Esophagus squamous epithelium (tissue), 5 donors: ENCODE measurements at regions not wholly inside any gene's neighbourhood (a gene's known extent, or its start where the extent isn't known, plus 50 kb on each side); places are given as distances from the start of the nearest gene placed in this dataset.

Source experiments
- DNase-seq: peaks from one replicate; lab custom pipeline; 2025; lab: John Stamatoyannopoulos, UW
- H3K27ac ChIP-seq, 4 donors: fragments of 200-600 bp; sonication (generic); one replicate each; pipeline ENCODE4 v1.5.1; 2016 to 2019; ENCODE audit warnings: mild to moderate bottlenecking in 1 of 4
- H3K27me3 ChIP-seq, 4 donors: fragments of 200-600 bp; sonication (generic); 1 replicate in 3 of 4; 2 replicates in 1 of 4; pipeline versions ENCODE4 v1.5.1 to v1.6.0; 2017 to 2021; ENCODE audit warnings: antibody characterized with exemption in 1 of 4
- H3K36me3 ChIP-seq, 3 donors: fragments of 200-600 bp; sonication (generic); one replicate each; pipeline ENCODE4 v1.5.1; 2016 to 2019
- H3K4me1 ChIP-seq, 3 donors: fragments of 200-600 bp; sonication (generic); one replicate each; pipeline ENCODE4 v1.5.1; 2017 to 2019
- H3K4me3 ChIP-seq, 4 donors: fragments of 200-600 bp; sonication (generic); 1 replicate in 3 of 4; 2 replicates in 1 of 4; pipeline ENCODE4 v1.5.1; 2016 to 2019; ENCODE audit warnings: mild to moderate bottlenecking in 2 of 4, moderate library complexity in 1 of 4
- H3K9me3 ChIP-seq, 3 donors: fragments of 200-600 bp; sonication (generic); one replicate each; pipeline ENCODE4 v1.5.1; 2016 to 2019
- CTCF ChIP-seq, 6 experiments: fragments of 450-650 bp in 4 of 6; fragments of 200-600 bp in 2 of 6; sonication (generic) in 2 of 6; IDR thresholded peaks; one replicate each; pipeline ENCODE4 v1.5.1; 2016 to 2019; ENCODE audit warnings: antibody characterized with exemption in 6 of 6, mild to moderate bottlenecking in 4 of 6, moderate library complexity in 4 of 6
- POLR2A ChIP-seq, 4 donors: fragments of 450-650 bp; IDR thresholded peaks; one replicate each; pipeline ENCODE4 v1.6.1; 2017; ENCODE audit warnings: antibody characterized with exemption in 4 of 4, mild to moderate bottlenecking in 4 of 4, moderate library complexity in 3 of 4
- WGBS, 2 donors: methylation state at CpG; one replicate each; pipeline ENCODE4 v1.1.5; 2018; 5-methylcytosine and 5-hydroxymethylcytosine counted together
- intact Hi-C: fragments of 100-400 bp; cut with DNase I; formaldehyde crosslinking; loops from one replicate; pipeline ENCODE4 v1.15.0; 2022
- donor health status: DM: yes; HTN: yes; CAD: no.

- H3K27me3 ChIP-seq: peaks cover 0 to 9% (median 0%) of the 10 kb centered on the region in 4 donors
- no peaks in the 10 kb centered on the region for H3K4me1 ChIP-seq
- no peak overlapping the region for H3K4me3 ChIP-seq
- no peaks in the 10 kb centered on the region for H3K36me3 ChIP-seq
- intact Hi-C loops: no loop called here
- no peaks in the 10 kb centered on the region for H3K9me3 ChIP-seq
- DNase-seq: no peak
- TF ChIP-seq CTCF (IDR thresholded peaks at IDR 0.05): no peak
- no peak for TF ChIP-seq POLR2A (IDR thresholded peaks at IDR 0.05)
- H3K27ac ChIP-seq: no peak overlapping the region
- WGBS, 2 donors: 44 to 63% methylated on average over 3 of the region's 3 CpGs
Observed at GRCh38 chr3:18033581-18034108, 291.2 kb upstream of the TBC1D5 start.

- H3K9me3 ChIP-seq: no peaks in the 10 kb centered on the region
- 84 to 90% methylated on average over 8 of the region's 8 CpGs for WGBS, 2 donors
- H3K27me3 ChIP-seq: no peaks in the 10 kb centered on the region
- no peaks in the 10 kb centered on the region for H3K36me3 ChIP-seq
- no peak overlapping the region for H3K27ac ChIP-seq
- H3K4me1 ChIP-seq: no peaks in the 10 kb centered on the region
- TF ChIP-seq CTCF (IDR thresholded peaks at IDR 0.05) (no peak), POLR2A (IDR thresholded peaks at IDR 0.05) (no peak)
- no peak overlapping the region for H3K4me3 ChIP-seq
- DNase-seq: no peak
- intact Hi-C loops: no loop called here
Observed at GRCh38 chr3:18030371-18030870, 288.0 kb upstream of the TBC1D5 start.

DNA sequence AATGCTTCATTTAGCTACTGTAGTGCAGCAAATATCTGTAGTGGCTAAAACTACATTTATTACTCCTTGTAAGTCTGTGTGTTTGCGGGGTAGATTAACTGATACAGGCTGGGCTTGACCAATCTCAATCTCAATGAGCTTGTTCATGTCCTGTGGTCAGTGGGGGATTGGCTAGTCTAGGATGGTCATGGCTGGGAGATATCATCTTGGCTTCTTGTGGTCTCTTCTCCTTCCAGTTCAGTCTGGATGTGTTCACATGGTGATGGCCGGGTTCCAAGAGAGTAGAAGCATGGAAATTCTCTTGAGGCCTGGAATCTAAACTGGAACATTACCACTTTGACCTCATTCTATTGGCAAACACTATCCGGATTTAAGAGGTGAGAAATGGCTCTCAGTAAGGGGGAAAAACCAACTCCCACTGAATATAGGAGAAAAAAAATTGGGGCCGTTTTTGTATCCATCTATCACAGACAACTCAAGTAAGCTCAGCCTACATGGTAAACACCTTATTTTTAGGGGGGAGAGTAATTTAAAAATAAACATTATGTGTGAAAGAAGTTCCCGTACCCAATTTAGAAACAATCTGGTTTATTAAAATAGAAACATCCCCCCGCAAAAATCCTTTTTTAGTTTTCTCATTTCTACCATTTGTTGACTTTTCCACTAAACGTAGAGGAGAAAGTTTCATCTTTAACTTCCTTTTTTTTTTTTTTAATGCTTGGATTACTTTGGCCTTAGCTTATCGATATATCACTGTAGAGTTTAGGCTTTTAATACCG, 284.9 kb upstream of the TBC1D5 start:
- Histone ChIP-seq H3K36me3 (no peaks in the 10 kb centered on the region), H3K9me3 (no peaks in the 10 kb centered on the region), H3K4me1 (no peaks in the 10 kb centered on the region), H3K27ac (no peak overlapping the region), H3K27me3 (no peaks in the 10 kb centered on the region), H3K4me3 (no peak overlapping the region)
- WGBS, 2 donors: 72 to 80% methylated on average over 9 of the region's 9 CpGs
- no peak for TF ChIP-seq CTCF (IDR thresholded peaks at IDR 0.05)
- TF ChIP-seq POLR2A (IDR thresholded peaks at IDR 0.05): no peak
- intact Hi-C loops: no loop called here
- DNase-seq: no peak

DNA sequence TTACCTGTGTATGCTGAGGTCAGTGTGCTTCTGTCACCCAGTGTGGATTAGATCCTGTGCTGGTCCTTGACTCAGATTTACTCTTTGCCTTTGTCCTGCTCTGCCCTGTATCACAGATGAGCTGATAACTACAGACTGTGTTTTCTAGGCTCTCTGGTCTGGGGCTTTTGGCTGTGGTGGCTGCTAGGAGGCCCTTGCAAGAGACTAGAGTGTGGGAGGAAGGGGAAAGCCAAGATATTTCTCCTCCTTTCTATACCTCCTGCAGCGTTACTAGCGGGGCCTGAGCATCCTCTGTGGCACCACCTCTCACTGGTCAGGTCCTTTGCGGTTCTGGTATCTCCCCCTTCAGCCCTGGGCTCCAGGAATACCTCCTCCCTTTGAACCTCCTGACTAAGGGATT, 282.3 kb upstream of the TBC1D5 start:
- no peak for TF ChIP-seq CTCF (IDR thresholded peaks at IDR 0.05)
- TF ChIP-seq POLR2A (IDR thresholded peaks at IDR 0.05): no peak
- Histone ChIP-seq H3K27me3 (peaks cover 0 to 8% (median 0%) of the 10 kb centered on the region in 4 donors), H3K36me3 (no peaks in the 10 kb centered on the region), H3K4me3 (no peak overlapping the region), H3K27ac (no peak overlapping the region), H3K9me3 (no peaks in the 10 kb centered on the region), H3K4me1 (no peaks in the 10 kb centered on the region)
- intact Hi-C loops: no loop called here
- 70 to 88% methylated on average over 3 of the region's 3 CpGs for WGBS, 2 donors
- no peak for DNase-seq

- no peaks in the 10 kb centered on the region for H3K9me3 ChIP-seq
- no peaks in the 10 kb centered on the region for H3K4me1 ChIP-seq
- DNase-seq: no peak
- H3K36me3 ChIP-seq: no peaks in the 10 kb centered on the region
- no peak for TF ChIP-seq POLR2A (IDR thresholded peaks at IDR 0.05)
- no peak for TF ChIP-seq CTCF (IDR thresholded peaks at IDR 0.05)
- no peak overlapping the region for H3K27ac ChIP-seq
- intact Hi-C loops: no loop called here
- no peak overlapping the region for H3K4me3 ChIP-seq
- peaks cover 0 to 9% (median 1%) of the 10 kb centered on the region in 4 donors for H3K27me3 ChIP-seq
- WGBS, 2 donors: 69 to 70% methylated on average over 4 of the region's 4 CpGs
Observed at GRCh38 chr3:18019161-18019495, 276.7 kb upstream of the TBC1D5 start.
